Erythroblast (primary cell): ENCODE measurements at regions not wholly inside any gene's neighbourhood (a gene's known extent, or its start where the extent isn't known, plus 50 kb on each side); places are given as distances from the start of the nearest gene placed in this dataset.

ENCODE experiments used
- DNase-seq, 2 experiments: peaks; one replicate each; lab custom pipeline; 2025; lab: John Stamatoyannopoulos, UW
- GATA1 ChIP-seq: IDR thresholded peaks from 2 replicates; pipeline ENCODE4 v1.6.1; 2011; ENCODE audit warnings: low read depth, mild to moderate bottlenecking, control low read depth, low read length, moderate library complexity
- POLR2A ChIP-seq: IDR thresholded peaks from 2 replicates; pipeline ENCODE4 v1.6.1; 2011; ENCODE audit warnings: mild to moderate bottlenecking, low read length

DNA sequence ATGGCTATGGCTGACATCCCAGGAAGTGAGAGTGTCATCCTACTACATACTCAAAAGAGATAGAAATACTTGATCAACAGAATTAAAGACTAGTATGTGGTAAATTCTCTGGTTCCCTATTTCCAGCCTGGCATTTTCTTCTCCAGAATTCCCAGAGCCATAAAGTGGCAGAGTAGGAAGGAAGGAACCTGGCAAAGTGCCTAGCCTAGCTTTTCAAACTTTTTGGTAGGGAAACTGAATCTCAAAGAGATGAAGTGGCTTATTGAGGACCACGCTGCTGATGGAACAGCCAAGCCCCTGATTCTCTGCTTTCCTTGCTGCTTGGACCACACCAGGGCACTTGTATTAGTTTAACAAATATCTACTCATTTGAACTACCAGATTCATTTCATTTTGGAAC, 312.4 kb upstream of the RORA start:
- TF ChIP-seq GATA1 (no peak), POLR2A (no peak)
- no peak for DNase-seq

DNA sequence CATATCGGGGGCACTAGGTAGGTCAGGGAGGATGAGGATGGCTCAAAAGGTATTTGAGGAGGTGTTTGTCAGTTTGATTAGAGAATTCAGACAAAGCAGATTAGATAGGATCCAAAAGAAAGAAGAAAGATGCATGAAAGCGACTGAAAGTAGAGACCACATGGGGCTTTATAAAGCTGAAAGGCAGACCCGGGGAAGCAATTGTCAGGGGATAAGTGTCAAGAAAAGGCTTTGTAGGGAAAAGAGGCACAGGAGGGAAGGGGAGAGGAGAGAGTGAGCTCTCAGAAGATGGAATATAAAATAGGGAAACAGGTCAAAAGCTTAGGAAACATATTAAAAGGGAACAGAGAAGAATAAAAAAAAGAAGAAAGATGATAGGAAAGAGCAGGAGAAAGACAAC, 308.2 kb upstream of the RORA start:
- TF ChIP-seq POLR2A, result no peak
- TF ChIP-seq GATA1, result no peak
- no peak for DNase-seq

DNA sequence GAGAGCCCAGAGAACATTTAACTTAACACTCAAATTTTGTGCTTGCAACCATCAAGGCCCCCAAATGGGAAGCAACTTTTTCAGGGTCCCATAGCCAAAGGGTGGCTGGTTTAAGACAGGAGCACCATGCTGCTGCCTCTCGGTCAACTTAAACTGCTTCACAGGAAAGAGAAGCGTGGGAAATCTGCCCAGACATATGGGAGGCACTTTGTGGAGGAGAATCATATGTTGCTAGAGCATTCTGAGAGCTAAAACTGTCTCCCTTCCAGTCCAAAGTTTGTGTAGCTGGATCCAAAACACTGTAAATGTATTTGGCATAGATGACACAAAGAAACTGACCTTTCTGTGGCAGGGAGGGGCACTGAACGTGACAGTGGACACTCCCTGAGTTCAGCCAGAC, 305.9 kb upstream of the RORA start:
- TF ChIP-seq GATA1 (no peak), POLR2A (no peak)

DNA sequence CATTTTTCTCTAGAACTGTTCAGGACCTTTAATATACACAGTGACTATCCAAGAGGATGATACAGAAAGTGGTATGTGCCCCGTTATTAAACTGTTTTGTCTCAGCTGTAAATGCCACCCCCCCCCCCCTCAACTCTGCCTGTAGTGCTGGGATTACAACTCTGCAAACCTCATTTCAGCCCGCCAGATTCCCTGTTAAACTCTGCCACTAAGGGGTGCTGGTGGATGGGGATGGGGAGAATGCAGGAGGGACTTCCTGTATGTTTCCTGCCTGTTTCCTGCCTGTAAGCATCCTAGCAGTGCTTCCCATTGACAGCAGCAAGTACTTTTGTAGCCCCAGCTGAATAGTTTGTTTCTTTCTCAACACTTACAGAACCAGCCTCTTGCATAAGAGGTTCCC, 301.7 kb upstream of the RORA start:
- DNase-seq, result no peak
- TF ChIP-seq GATA1, result no peak
- no peak for TF ChIP-seq POLR2A

More for the DNA sequence above, 305.9 kb upstream of the RORA start:
- no peak for DNase-seq

DNA sequence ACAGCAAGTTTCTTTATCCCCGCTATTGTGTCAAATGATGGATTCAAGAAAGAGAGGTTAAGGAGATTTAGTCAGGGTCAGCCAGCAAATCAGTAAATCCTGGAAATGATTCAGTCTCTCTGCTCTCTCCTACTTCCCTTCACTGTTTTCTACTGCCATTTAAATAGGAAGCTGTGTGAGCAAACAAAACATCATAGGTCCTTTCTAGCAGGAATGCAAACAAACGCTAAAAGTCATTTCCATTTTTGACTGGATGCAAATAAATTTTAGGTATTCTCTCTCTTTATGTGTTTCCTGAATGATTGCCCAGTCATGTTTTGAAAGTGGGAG, 299.4 kb upstream of the RORA start:
- DNase-seq, result no peak
- TF ChIP-seq GATA1, result no peak

DNA sequence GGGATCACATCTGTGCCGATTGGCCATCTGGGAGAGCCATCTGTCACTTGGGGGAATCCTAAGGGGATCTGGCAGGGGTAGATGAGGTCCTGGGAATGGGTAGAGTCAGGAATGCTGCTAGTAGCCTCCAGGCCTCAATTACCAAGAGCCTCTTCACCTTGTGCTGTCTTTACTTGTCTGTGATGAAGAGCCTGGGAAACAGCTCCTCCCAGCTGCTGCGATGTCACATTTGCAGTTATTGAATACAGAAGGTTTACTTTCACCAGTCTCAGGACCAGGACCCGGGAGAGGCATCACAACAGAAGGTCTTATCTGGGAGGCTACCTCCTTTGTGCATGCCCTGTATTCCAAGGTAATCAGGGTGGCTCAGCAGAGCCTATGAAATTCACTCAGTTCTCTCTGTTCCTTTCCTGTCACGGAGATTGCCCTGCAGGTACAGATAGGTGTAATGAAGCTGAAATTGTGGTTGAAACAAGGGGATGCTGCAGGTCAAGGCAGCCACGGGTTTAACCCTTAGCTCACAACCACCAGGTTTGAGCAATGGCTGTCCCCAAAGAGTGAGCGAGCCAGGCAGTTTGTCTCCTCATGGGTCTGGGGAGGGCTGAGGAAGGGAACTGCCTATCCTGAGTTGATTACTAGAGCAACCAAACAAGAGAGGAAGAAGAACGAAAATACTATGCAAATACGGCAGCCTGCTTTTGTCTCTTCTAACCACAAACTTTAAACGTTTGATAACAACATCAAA, 298.9 kb upstream of the RORA start:
- DNase-seq, result no peak
- TF ChIP-seq POLR2A (no peak), GATA1 (no peak)

DNA sequence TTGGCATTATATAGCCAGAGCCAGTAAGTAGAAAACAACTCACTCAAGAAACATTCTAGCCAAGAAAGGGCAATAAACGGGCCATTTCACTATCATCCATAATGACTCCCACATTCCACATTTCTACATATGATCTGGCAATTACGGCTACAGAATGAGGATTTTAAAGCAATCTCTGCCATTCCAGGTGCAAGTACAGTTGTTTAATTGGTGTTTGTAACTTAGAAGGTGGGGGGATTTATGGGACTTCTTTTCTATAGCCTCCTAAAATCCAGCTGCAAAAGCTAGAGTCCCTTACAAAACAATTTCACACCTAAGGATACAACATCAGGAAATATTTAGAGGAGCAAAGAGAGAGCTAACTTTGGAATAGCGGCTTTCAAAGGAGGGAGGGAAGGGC, 295.4 kb upstream of the RORA start:
- TF ChIP-seq POLR2A (no peak), GATA1 (no peak)
- no peak for DNase-seq

DNA sequence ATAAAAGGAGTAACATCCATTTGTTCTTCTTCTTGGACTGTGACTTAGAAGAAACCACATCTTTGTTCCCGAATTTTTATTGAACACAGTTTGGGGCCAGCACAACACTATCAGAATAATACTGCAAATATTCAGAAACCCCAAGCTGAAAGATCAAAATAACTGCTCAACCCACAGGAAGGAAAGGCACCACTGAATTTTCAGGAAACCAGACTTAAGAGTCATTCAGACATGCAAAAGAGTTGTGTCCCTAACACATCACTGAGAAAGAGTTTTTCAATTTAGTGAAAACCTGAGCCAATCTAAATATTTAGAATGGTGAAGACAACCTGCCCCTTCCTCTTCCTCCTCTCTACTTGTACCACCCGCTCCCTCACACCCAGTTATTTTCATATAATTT, 295.0 kb upstream of the RORA start:
- no peak for DNase-seq
- no peak for TF ChIP-seq POLR2A
- TF ChIP-seq GATA1, result no peak

DNA sequence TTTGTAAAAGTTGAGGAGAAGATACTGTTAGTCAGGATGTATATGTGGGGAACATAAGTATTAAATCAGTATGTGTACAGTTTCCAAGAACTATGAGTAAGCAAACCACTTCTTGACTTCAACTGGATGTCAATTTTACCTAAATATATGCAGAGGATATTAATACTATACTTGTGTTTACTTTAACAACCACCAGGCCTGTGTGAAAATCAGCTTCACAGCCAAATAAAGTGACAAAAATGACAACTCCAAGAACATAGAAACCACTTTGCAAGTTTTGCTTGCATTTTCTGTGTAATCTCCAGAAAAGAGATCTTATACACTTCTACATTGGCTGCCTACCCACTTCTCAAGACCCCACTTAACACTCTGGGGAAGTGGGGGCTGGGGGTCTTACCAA, 293.3 kb upstream of the RORA start:
- TF ChIP-seq GATA1 (no peak), POLR2A (no peak)
- no peak for DNase-seq

DNA sequence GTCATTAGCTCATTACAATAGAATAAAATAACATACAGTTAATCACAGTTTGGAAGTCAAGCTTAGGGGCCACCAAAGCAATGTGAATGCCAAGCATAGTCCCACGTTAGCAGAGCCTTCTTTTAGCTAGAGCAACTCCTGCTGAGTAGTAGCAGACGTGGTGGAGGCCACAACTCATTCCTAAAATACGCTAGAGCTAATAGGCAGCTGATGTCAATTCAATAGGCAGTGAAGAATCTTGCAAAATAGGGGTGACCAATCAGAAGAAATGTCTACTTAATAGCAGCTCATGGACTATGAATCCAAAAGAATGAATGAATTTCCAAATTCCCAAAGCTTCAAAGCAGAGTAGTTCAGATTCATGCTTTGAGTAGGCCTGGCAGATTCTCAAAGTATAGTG, 292.9 kb upstream of the RORA start:
- no peak for DNase-seq

DNA sequence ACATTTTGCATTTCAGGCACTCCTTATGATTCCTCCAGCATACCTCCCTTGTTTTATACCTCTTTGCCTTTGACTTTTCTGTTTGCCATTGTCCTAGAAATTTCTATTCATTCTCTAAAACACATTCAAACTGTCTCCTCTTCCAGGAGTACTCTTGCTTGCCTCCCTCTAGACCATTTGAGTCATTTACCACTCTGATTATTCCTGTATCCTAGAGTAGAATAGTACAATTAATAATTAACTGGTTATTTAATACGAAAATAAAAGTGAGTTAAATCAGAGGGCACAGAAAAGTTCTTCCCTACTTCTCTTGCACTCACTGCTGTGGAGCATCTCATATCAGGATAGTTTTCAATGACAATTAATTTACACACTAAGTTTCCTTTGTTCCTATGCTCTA, 290.2 kb upstream of the RORA start:
- DNase-seq, result no peak
- no peak for TF ChIP-seq GATA1
- no peak for TF ChIP-seq POLR2A

More for the DNA sequence above, 292.9 kb upstream of the RORA start:
- TF ChIP-seq GATA1 (no peak), POLR2A (no peak)

DNA sequence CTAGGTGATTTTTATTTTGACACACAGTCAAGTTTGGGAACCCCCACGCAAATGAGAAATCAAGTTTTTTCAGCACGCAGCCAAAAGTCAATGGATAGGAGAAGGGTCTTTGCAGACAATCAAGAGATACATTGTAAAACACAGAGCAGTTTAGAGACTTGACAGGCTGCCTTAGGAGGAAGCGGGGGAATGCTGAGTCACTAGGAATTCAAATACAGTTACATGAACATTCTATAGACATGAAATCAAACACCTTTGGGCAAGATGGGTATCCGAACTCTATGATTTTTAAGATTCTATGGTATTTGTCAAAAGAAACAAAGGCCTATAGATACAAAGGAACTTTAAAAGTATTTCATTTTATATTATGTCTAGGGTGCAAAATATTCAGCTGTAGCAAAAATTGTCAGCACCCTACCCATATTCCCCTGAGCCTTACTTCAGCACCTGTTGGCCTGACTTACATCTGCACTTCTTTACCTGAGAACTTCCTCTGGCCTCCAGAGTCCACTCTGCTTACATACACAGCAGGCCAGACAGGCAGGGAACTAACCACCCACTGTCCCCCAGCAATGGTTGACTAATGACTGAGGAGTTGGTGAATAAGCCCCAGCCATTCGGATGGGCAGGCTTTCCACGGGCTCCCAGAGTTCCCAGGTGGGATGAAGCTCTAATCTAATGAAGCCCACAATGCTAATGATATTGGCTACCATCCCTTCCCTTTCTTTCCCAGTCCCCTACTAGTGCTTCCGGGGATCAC, 289.3 kb upstream of the RORA start:
- DNase-seq, result no peak

DNA sequence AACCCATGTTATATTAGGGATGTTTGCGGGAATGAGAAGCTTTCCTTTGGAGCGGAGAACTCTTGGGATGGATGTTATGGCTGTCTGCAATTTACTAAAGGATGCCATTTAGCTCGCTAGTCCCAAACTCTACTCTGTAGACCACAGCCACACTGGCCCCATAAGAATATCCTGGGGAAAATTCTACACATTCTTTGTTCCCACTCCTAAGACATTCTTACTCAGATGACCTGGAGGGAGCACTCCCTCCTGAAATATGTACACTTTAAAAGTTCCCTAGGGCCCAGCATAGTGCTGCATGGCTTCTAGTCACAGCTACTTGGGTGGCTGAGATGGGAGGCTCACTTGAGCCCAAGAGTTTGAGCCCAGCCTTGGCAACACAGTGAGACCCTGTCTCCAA, 288.7 kb upstream of the RORA start:
- TF ChIP-seq POLR2A (no peak), GATA1 (no peak)
- DNase-seq, result no peak

More for the DNA sequence above, 289.3 kb upstream of the RORA start:
- TF ChIP-seq GATA1 (no peak), POLR2A (no peak)

DNA sequence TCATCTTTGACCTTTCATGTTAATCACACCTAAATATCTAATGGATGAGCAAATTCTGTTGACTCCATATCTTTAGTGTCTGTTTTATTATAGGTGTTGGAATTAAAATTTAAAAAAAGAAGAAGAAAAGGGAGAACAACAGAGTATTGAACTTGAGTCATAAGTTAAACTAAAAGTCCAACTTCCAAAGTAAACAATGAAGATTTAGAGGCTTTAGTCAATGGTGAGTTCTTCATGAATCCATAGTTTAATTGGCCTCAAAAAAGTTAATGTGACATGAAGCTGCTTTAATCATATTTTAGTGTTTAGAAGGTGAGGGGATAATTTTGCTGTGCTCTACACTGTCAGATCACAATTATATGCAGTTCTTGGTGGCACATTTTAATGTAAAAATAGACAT, 288.2 kb upstream of the RORA start:
- TF ChIP-seq POLR2A (no peak), GATA1 (no peak)
- no peak for DNase-seq

DNA sequence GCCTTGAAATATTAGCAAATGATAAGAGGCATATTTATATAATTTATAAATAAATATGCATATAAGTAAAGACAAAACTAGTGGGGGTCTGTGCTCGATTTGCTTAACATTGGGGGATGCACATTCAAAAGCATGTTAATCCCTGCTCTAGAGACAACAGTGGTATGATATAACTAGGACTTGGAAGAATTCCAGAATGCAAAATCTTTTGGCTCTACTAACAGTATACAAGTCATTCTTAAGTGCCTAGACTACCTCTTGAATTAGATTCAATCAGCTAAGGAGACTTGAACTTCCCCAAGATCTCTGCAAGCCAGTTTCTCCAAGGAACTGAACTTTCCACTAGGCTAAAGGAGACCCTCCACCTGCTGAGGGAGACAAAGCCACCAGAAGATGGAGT, 282.7 kb upstream of the RORA start:
- no peak for TF ChIP-seq POLR2A
- no peak for DNase-seq

DNA sequence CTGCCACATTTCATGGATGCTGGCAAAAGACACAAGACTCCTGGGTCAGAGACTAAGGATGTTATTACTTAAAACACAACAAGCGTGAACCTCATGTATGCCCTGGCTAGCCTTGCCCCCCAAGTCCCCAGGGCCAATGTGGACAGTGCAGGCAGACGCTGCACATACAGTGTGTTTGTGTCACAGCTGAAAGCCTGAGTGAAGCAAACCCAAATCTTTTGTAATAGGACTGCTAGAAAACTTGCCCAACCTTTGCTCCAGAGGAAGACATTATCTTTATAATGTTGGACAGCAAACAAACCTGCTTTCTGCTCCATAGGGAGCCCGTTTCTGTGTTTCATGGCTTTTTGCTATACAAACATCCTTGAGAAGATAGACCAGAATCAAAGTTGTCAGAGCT, 282.0 kb upstream of the RORA start:
- DNase-seq, result no peak
- TF ChIP-seq POLR2A (no peak), GATA1 (no peak)
